Panc1 (cell line): ENCODE measurements at regions not wholly inside any gene's neighbourhood (a gene's known extent, or its start where the extent isn't known, plus 50 kb on each side); places are given as distances from the start of the nearest gene placed in this dataset.

Experiments
- ATAC-seq: fragments of 200-7000 bp; cut with Tn5 transposase; 2 replicates; pipeline ENCODE4 v1.9.1; 2020; ENCODE audit warnings: mild to moderate bottlenecking, moderate library complexity
- BruUV-seq: library from RNA; stranded (reverse); fragments of 400-500 nt; replicated peaks from 2 replicates; lab custom pipeline; 2021; lab: Mats Ljungman, UMichigan
- CTCF ChIA-PET: fragments of 300-600 bp; sonication (Branson Sonifier 250); formaldehyde crosslinking; loops from one replicate; lab custom pipeline; 2022; ENCODE audit warnings: antibody characterized with exemption; lab: Charles Lee
- POLR2A ChIA-PET: fragments of 300-600 bp; sonication (Branson Sonifier 250); formaldehyde crosslinking; loops from one replicate; lab custom pipeline; 2022; ENCODE audit warnings: antibody characterized with exemption; lab: Charles Lee
- DNase-seq: peaks from one replicate; pipeline ENCODE4 v3.0.0-alpha.2; 2010; ENCODE audit warnings: low read depth, low spot score
- H3K27ac ChIP-seq: 2 replicates; pipeline ENCODE4 v1.5.1; 2011; ENCODE audit warnings: mild to moderate bottlenecking, low read length, inconsistent platforms
- H3K27me3 ChIP-seq: fragments of 200-500 bp; sonication (Bioruptor generic); 2 replicates; pipeline ENCODE4 v1.6.0; 2014; ENCODE audit warnings: low read length, inconsistent platforms; ENCODE audit not compliant: control insufficient read depth, insufficient read depth
- H3K36me3 ChIP-seq: fragments of 200-500 bp; sonication (Bioruptor generic); 2 replicates; pipeline ENCODE4 v1.5.1; 2014; ENCODE audit warnings: inconsistent platforms, mild to moderate bottlenecking, low read length, moderate library complexity; ENCODE audit not compliant: control insufficient read depth, insufficient read depth
- H3K4me1 ChIP-seq: 2 replicates; pipeline ENCODE4 v1.5.1; 2011; ENCODE audit warnings: inconsistent platforms, mild to moderate bottlenecking, low read length, moderate library complexity; ENCODE audit not compliant: control insufficient read depth, insufficient read depth
- H3K4me3 ChIP-seq, 2 experiments: 2 replicates each; pipeline ENCODE4 v1.5.1; 2011 to 2012; ENCODE audit warnings: low read depth in 2 of 2, low read length in 2 of 2, mild to moderate bottlenecking in 2 of 2, inconsistent platforms in 1 of 2, moderate library complexity in 1 of 2
- H3K9me3 ChIP-seq: fragments of 200-500 bp; sonication (Bioruptor generic); 2 replicates; pipeline ENCODE4 v1.5.1; 2014; ENCODE audit warnings: low read depth, mild to moderate bottlenecking, inconsistent platforms, low read length, moderate library complexity; ENCODE audit not compliant: control insufficient read depth, insufficient read depth
- CTCF ChIP-seq: fragments of 450-650 bp; IDR thresholded peaks from 2 replicates; pipeline ENCODE4 v1.5.1; 2017; ENCODE audit warnings: mild to moderate bottlenecking
- POLR2AphosphoS5 ChIP-seq: IDR thresholded peaks from 2 replicates; pipeline ENCODE4 v1.6.1; 2012; ENCODE audit warnings: mild to moderate bottlenecking, low read depth, low read length, moderate library complexity
- REST ChIP-seq, 2 experiments: IDR thresholded peaks; 2 replicates each; pipeline ENCODE4 v1.6.1; 2011 to 2012; ENCODE audit warnings: low read depth in 2 of 2, control low read depth in 1 of 2, low read length in 1 of 2, mild to moderate bottlenecking in 1 of 2, moderate library complexity in 1 of 2; ENCODE audit not compliant: insufficient read depth in 1 of 2
- SIN3A ChIP-seq: IDR thresholded peaks from 2 replicates; pipeline ENCODE4 v1.6.1; 2012; ENCODE audit warnings: low read depth, mild to moderate bottlenecking, low read length, moderate library complexity, borderline replicate concordance; ENCODE audit not compliant: insufficient read depth
- TCF7L2 ChIP-seq: IDR thresholded peaks from 2 replicates; pipeline ENCODE4 v1.6.1; 2011; ENCODE audit warnings: mild to moderate bottlenecking, low read depth, low read length, inconsistent platforms
- in situ Hi-C: cut with HindIII; loops from 2 replicates; pipeline ENCODE4 v1.10.0; 2016; ENCODE audit warnings: low sequenced_read_pairs, low pct_unique_long_range_greater_than_20kb
- intact Hi-C: fragments of 100-400 bp; cut with micrococcal nuclease; formaldehyde crosslinking; loops from one replicate; pipeline ENCODE4 v1.10.0; 2022; ENCODE audit not compliant: unreplicated experiment

- H3K4me1 ChIP-seq: no peaks in the 10 kb centered on the region
- no TSS peak for BruUV-seq
- intact Hi-C loops: no loop called here
- TF ChIP-seq CTCF: peak; percentile 35; the same call in 1 of the 2 replicates
- TF ChIP-seq TCF7L2: no peak
- no peak for TF ChIP-seq SIN3A
- no peak overlapping the region for H3K27ac ChIP-seq
- ATAC-seq (no peak), DNase-seq (no peak)
- H3K4me3 ChIP-seq: no peak overlapping the region
- H3K9me3 ChIP-seq: no peaks in the 10 kb centered on the region
- ChIA-PET CTCF (no interaction called here), POLR2A (no interaction called here)
- no peaks in the 10 kb centered on the region for H3K36me3 ChIP-seq
- in situ Hi-C loops: no loop called here
- H3K27me3 ChIP-seq: no peaks in the 10 kb centered on the region
Measured at GRCh38 chr14:30330445-30330844, 228.5 kb upstream of the G2E3 start.

- Histone ChIP-seq H3K4me3 (no peak overlapping the region), H3K27me3 (no peaks in the 10 kb centered on the region), H3K27ac (no peak overlapping the region), H3K4me1 (no peaks in the 10 kb centered on the region), H3K36me3 (no peaks in the 10 kb centered on the region), H3K9me3 (no peaks in the 10 kb centered on the region)
- no TSS peak for BruUV-seq
- in situ Hi-C loops: no loop called here
- intact Hi-C loops: no loop called here
- POLR2A ChIA-PET: no interaction called here
- CTCF ChIA-PET: no interaction called here
- ATAC-seq (no peak), DNase-seq (no peak)
- TF ChIP-seq CTCF (no peak), TCF7L2 (no peak), SIN3A (no peak), POLR2AphosphoS5 (no peak), REST (IDR thresholded peaks at IDR 0.05; ENCODE audit: insufficient read depth in 1 of 2, low read depth in 2 of 2, low read length in 1 of 2) (no peak)
Measured at GRCh38 chr14:30331030-30331429, 227.9 kb upstream of the G2E3 start.

- BruUV-seq: no TSS peak
- no peaks in the 10 kb centered on the region for H3K9me3 ChIP-seq
- ChIA-PET CTCF (no interaction called here), POLR2A (no interaction called here)
- no peaks in the 10 kb centered on the region for H3K4me1 ChIP-seq
- TF ChIP-seq POLR2AphosphoS5 (no peak), CTCF (no peak), SIN3A (no peak), TCF7L2 (no peak), REST (IDR thresholded peaks at IDR 0.05; ENCODE audit: insufficient read depth in 1 of 2, low read depth in 2 of 2, low read length in 1 of 2) (no peak)
- in situ Hi-C loops: no loop called here
- no peaks in the 10 kb centered on the region for H3K27me3 ChIP-seq
- DNase-seq: no peak
- H3K27ac ChIP-seq: no peak overlapping the region
- H3K36me3 ChIP-seq: no peaks in the 10 kb centered on the region
- no peak for ATAC-seq
- intact Hi-C loops: no loop called here
- H3K4me3 ChIP-seq: no peak overlapping the region
Measured at GRCh38 chr14:30332374-30332773, 226.6 kb upstream of the G2E3 start.
